PC-3 (cell line): ENCODE measurements at regions not wholly inside any gene's neighbourhood (a gene's known extent, or its start where the extent isn't known, plus 50 kb on each side); places are given as distances from the start of the nearest gene placed in this dataset.
A peak's percentile ranks its signal among the peaks of the same experiment; 100 is the strongest.

ENCODE experiments used
- ATAC-seq: fragments of 200-7000 bp; cut with Tn5 transposase; 2 replicates; pipeline ENCODE4 v1.9.1; 2020; ENCODE audit warnings: mild to moderate bottlenecking, moderate library complexity
- BruUV-seq: library from RNA; stranded (reverse); fragments of 400-500 nt; replicated peaks from 2 replicates; lab custom pipeline; 2021; lab: Mats Ljungman, UMichigan
- CTCF ChIA-PET: fragments of 300-600 bp; sonication (Branson Sonifier 250); formaldehyde crosslinking; loops from one replicate; lab custom pipeline; 2022; ENCODE audit warnings: antibody characterized with exemption; lab: Charles Lee
- POLR2A ChIA-PET: fragments of 300-600 bp; sonication (Branson Sonifier 250); formaldehyde crosslinking; loops from one replicate; lab custom pipeline; 2022; ENCODE audit warnings: antibody characterized with exemption; ENCODE audit not compliant: unreplicated experiment; lab: Charles Lee
- DNase-seq: peaks from one replicate; pipeline ENCODE4 v3.0.0-alpha.2; 2015
- H2AFZ ChIP-seq: fragments of 300-600 bp; sonication (generic); 2 replicates; pipeline ENCODE4 v1.6.0; 2016; ENCODE audit warnings: antibody characterized with exemption, low read length
- H3F3A ChIP-seq: fragments of 300-600 bp; sonication (generic); one replicate; pipeline ENCODE4 v1.6.0; 2017; ENCODE audit warnings: antibody characterized with exemption, low read length, control low read depth, mild to moderate bottlenecking; ENCODE audit not compliant: unreplicated experiment
- H3K27ac ChIP-seq: fragments of 300-600 bp; sonication (generic); 2 replicates; pipeline ENCODE4 v1.5.1; 2016; ENCODE audit warnings: mild to moderate bottlenecking, low read length
- H3K27me3 ChIP-seq: fragments of 300-600 bp; sonication (generic); 2 replicates; pipeline ENCODE4 v1.6.1; 2016; ENCODE audit warnings: low read length, mixed read lengths
- H3K36me3 ChIP-seq: fragments of 300-600 bp; sonication (generic); 2 replicates; pipeline ENCODE4 v1.6.1; 2016; ENCODE audit warnings: low read depth, mixed run types, low read length, mixed read lengths
- H3K4me1 ChIP-seq: fragments of 300-600 bp; sonication (generic); 2 replicates; pipeline ENCODE4 v1.5.1; 2016; ENCODE audit warnings: low read length; ENCODE audit not compliant: insufficient read depth
- H3K4me2 ChIP-seq: fragments of 300-600 bp; sonication (generic); 2 replicates; pipeline ENCODE4 v1.6.0; 2016; ENCODE audit warnings: low read length
- H3K4me3 ChIP-seq: fragments of 300-600 bp; sonication (generic); 2 replicates; pipeline ENCODE4 v1.5.1; 2016; ENCODE audit warnings: mild to moderate bottlenecking, low read length, mixed read lengths
- H3K79me2 ChIP-seq: fragments of 300-600 bp; sonication (generic); 2 replicates; pipeline ENCODE4 v1.6.1; 2017; ENCODE audit warnings: low read length, mixed read lengths
- H3K9ac ChIP-seq: fragments of 300-600 bp; sonication (generic); 2 replicates; pipeline ENCODE4 v1.6.0; 2016; ENCODE audit warnings: mild to moderate bottlenecking, low read length
- H3K9me2 ChIP-seq: fragments of 300-600 bp; sonication (generic); replicated peaks from 2 replicates; pipeline ENCODE4 v1.6.1; 2016; ENCODE audit warnings: mixed run types, low read length, mixed read lengths
- H3K9me3 ChIP-seq: fragments of 300-600 bp; sonication (generic); 2 replicates; pipeline ENCODE4 v1.6.1; 2016; ENCODE audit warnings: low read length, mixed read lengths
- H4K20me1 ChIP-seq: fragments of 300-600 bp; sonication (generic); 2 replicates; pipeline ENCODE4 v1.6.1; 2016; ENCODE audit warnings: low read length, mixed read lengths
- CTCF ChIP-seq: fragments of 300-600 bp; sonication (generic); conservative IDR thresholded peaks from 2 replicates; pipeline ENCODE4 v1.5.1; 2017; ENCODE audit warnings: antibody characterized with exemption, low read depth, mild to moderate bottlenecking, low read length
- EZH2 ChIP-seq: fragments of 300-600 bp; sonication (generic); IDR thresholded peaks from one replicate; pipeline ENCODE4 v1.6.1; 2017; ENCODE audit warnings: antibody characterized with exemption, mild to moderate bottlenecking, low read length; ENCODE audit not compliant: unreplicated experiment
- EZH2phosphoT487 ChIP-seq: fragments of 300-600 bp; sonication (generic); IDR thresholded peaks from 2 replicates; pipeline ENCODE4 v1.6.1; 2018; ENCODE audit warnings: mild to moderate bottlenecking, antibody characterized with exemption, low read length, borderline replicate concordance
- intact Hi-C: fragments of 100-400 bp; cut with micrococcal nuclease; formaldehyde crosslinking; loops from 2 replicates; pipeline ENCODE4 v1.9.0; 2023

- intact Hi-C loops: no loop called here
- CTCF ChIA-PET: no interaction called here
- H3K9me2 ChIP-seq: no peaks in the 10 kb centered on the region
Observed at GRCh38 chr3:87702600-87702999, 356.2 kb downstream of the CGGBP1 start.

GRCh38 chr3:87696124-87697013, 362.4 kb downstream of the CGGBP1 start:
- Histone ChIP-seq H3K27me3 (no peaks in the 10 kb centered on the region), H3K4me1 (no peaks in the 10 kb centered on the region; the same call in 1 of the 2 replicates), H2AFZ (peak overlapping the region; percentile 18; the same call in 1 of the 2 replicates), H3K27ac (no peak overlapping the region), H3K79me2 (no peaks in the 10 kb centered on the region), H3K9me2 (no peaks in the 10 kb centered on the region), H3K9me3 (no peaks in the 10 kb centered on the region), H3K4me2 (no peak overlapping the region), H3K9ac (no peak overlapping the region), H3K36me3 (no peaks in the 10 kb centered on the region), H4K20me1 (no peaks in the 10 kb centered on the region), H3F3A (no peaks in the 10 kb centered on the region), H3K4me3 (no peak overlapping the region)
- POLR2A ChIA-PET: interaction anchor here (0.6 kb wide), 1 partner anchor 384 kb away, joined by 5 read pairs; no protein-coding TSS in a partner anchor
- DNase-seq: peak; percentile 52
- ATAC-seq: peak; percentile 63
- CTCF ChIA-PET: no interaction called here
- no peak for TF ChIP-seq EZH2
- no peak for TF ChIP-seq CTCF
- TF ChIP-seq EZH2phosphoT487: no peak
- no TSS peak for BruUV-seq
- intact Hi-C loops: no loop called here

More at GRCh38 chr3:87702600-87702999, 356.2 kb downstream of the CGGBP1 start:
- Histone ChIP-seq H3K9ac (no peak overlapping the region), H3K36me3 (no peaks in the 10 kb centered on the region), H2AFZ (no peak overlapping the region), H3K27me3 (no peaks in the 10 kb centered on the region), H3K79me2 (no peaks in the 10 kb centered on the region), H3K27ac (no peak overlapping the region), H3K9me3 (no peaks in the 10 kb centered on the region), H3K4me3 (no peak overlapping the region), H3K4me2 (no peak overlapping the region), H3K4me1 (peaks cover 8% of the 10 kb centered on the region; the same call in 1 of the 2 replicates), H3F3A (no peaks in the 10 kb centered on the region), H4K20me1 (no peaks in the 10 kb centered on the region)
- no peak for TF ChIP-seq CTCF
- TF ChIP-seq EZH2phosphoT487: no peak
- TF ChIP-seq EZH2: no peak
- POLR2A ChIA-PET: no interaction called here
- BruUV-seq: no TSS peak
- no peak for DNase-seq
- no peak for ATAC-seq

- peak; percentile 38 for DNase-seq
- Histone ChIP-seq H3K27ac (no peak overlapping the region), H3K27me3 (no peaks in the 10 kb centered on the region), H3K4me3 (no peak overlapping the region), H3K4me1 (no peaks in the 10 kb centered on the region; the same call in 1 of the 2 replicates), H3K4me2 (no peak overlapping the region), H3K9ac (no peak overlapping the region), H2AFZ (no peak overlapping the region), H3K36me3 (no peaks in the 10 kb centered on the region), H3K79me2 (no peaks in the 10 kb centered on the region), H3F3A (no peaks in the 10 kb centered on the region), H3K9me2 (no peaks in the 10 kb centered on the region), H4K20me1 (no peaks in the 10 kb centered on the region), H3K9me3 (no peaks in the 10 kb centered on the region)
- BruUV-seq: no TSS peak
- ChIA-PET CTCF (interaction anchor here (0.5 kb wide), 1 partner anchor 344 kb away, joined by 3 read pairs; no protein-coding TSS in a partner anchor), POLR2A (no interaction called here)
- no peak for TF ChIP-seq EZH2
- no peak for TF ChIP-seq CTCF
- intact Hi-C loops: no loop called here
- peak; percentile 56 for ATAC-seq
Observed at GRCh38 chr3:87694678-87695077, 364.1 kb downstream of the CGGBP1 start.
